HL-60 (cell line): ENCODE measurements at regions not wholly inside any gene's neighbourhood (a gene's known extent, or its start where the extent isn't known, plus 50 kb on each side); places are given as distances from the start of the nearest gene placed in this dataset.

Experiments used
- DNase-seq, 2 experiments: peaks; one replicate each; pipeline ENCODE4 v3.0.0-alpha.2; 2010 to 2020; ENCODE audit warnings: low read depth in 1 of 2, low spot score in 1 of 2
- H3K27ac ChIP-seq: fragments of 250-450 bp; sonication (Bioruptor Pico); replicated peaks from 2 replicates; pipeline ENCODE4 v1.5.1; 2020; ENCODE audit warnings: mild to moderate bottlenecking, moderate library complexity
- H3K27me3 ChIP-seq: fragments of 250-450 bp; sonication (Bioruptor Pico); 2 replicates; pipeline ENCODE4 v1.5.1; 2021; ENCODE audit warnings: mild to moderate bottlenecking, moderate library complexity; ENCODE audit not compliant: insufficient read depth, poor library complexity, severe bottlenecking
- H3K4me3 ChIP-seq: replicated peaks from 2 replicates; pipeline ENCODE4 v1.5.1; 2011; ENCODE audit warnings: mild to moderate bottlenecking, control low read depth, low read length; ENCODE audit not compliant: insufficient read depth
- GABPA ChIP-seq: IDR thresholded peaks from 2 replicates; pipeline ENCODE4 v1.6.1; 2012; ENCODE audit warnings: low read depth
- POLR2AphosphoS5 ChIP-seq: IDR thresholded peaks from 2 replicates; pipeline ENCODE4 v1.6.1; 2012; ENCODE audit warnings: low read depth
- SPI1 ChIP-seq: IDR thresholded peaks from 2 replicates; pipeline ENCODE4 v1.6.1; 2012; ENCODE audit warnings: low read depth, mild to moderate bottlenecking, borderline replicate concordance
- TF ChIP-seq, protein P1 (sequence below): IDR thresholded peaks from one replicate; pipeline ENCODE4 v1.5.1; 2011; ENCODE audit warnings: low read length, control low read depth, inconsistent platforms; ENCODE audit not compliant: insufficient read depth
- TF ChIP-seq, protein P2 (sequence below): IDR thresholded peaks from 2 replicates; pipeline ENCODE4 v1.6.1; 2012; ENCODE audit warnings: low read depth; ENCODE audit not compliant: insufficient replicate concordance

DNA sequence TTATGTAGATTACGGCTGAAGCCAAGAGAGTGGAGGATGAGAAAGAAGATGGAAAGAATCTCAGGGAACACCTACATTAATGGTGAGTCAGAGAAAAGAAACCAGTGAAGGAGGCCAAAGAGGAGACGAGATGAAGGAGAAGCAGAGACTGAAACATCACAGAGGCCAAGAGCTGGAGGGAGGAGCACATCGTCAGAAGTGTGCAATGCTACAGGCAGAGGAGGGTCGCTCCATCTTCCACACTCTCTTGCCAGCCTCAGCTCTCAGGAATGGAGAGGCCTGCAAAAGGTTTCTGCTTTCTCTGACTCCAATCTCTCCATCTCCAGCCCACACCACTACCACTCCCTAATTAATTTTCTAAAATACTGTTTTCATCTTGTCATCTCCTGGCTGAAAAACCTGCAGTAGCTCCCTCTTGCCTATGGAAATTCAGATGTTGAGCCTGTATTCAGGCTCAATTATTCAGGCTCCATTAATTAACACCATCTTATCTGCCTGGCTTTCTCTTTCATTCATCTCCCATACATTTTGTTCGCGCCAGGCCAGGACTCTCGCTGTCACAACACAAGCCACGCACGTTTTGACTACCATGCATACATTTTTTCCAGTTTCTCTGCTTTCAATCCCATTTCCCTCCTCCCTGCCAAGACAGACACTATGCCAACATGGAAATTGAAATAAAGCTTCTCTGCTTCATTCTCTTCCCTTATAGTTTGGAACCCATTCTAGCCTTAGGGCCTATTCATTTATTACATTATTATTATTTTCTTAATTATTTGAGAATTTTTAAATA lies 165.8 kb downstream of the INHBA start:
- TF ChIP-seq, protein P1, sequence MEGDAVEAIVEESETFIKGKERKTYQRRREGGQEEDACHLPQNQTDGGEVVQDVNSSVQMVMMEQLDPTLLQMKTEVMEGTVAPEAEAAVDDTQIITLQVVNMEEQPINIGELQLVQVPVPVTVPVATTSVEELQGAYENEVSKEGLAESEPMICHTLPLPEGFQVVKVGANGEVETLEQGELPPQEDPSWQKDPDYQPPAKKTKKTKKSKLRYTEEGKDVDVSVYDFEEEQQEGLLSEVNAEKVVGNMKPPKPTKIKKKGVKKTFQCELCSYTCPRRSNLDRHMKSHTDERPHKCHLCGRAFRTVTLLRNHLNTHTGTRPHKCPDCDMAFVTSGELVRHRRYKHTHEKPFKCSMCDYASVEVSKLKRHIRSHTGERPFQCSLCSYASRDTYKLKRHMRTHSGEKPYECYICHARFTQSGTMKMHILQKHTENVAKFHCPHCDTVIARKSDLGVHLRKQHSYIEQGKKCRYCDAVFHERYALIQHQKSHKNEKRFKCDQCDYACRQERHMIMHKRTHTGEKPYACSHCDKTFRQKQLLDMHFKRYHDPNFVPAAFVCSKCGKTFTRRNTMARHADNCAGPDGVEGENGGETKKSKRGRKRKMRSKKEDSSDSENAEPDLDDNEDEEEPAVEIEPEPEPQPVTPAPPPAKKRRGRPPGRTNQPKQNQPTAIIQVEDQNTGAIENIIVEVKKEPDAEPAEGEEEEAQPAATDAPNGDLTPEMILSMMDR, result no peak
- TF ChIP-seq GABPA (no peak), SPI1 (no peak), POLR2AphosphoS5 (no peak)
- TF ChIP-seq, protein P2, sequence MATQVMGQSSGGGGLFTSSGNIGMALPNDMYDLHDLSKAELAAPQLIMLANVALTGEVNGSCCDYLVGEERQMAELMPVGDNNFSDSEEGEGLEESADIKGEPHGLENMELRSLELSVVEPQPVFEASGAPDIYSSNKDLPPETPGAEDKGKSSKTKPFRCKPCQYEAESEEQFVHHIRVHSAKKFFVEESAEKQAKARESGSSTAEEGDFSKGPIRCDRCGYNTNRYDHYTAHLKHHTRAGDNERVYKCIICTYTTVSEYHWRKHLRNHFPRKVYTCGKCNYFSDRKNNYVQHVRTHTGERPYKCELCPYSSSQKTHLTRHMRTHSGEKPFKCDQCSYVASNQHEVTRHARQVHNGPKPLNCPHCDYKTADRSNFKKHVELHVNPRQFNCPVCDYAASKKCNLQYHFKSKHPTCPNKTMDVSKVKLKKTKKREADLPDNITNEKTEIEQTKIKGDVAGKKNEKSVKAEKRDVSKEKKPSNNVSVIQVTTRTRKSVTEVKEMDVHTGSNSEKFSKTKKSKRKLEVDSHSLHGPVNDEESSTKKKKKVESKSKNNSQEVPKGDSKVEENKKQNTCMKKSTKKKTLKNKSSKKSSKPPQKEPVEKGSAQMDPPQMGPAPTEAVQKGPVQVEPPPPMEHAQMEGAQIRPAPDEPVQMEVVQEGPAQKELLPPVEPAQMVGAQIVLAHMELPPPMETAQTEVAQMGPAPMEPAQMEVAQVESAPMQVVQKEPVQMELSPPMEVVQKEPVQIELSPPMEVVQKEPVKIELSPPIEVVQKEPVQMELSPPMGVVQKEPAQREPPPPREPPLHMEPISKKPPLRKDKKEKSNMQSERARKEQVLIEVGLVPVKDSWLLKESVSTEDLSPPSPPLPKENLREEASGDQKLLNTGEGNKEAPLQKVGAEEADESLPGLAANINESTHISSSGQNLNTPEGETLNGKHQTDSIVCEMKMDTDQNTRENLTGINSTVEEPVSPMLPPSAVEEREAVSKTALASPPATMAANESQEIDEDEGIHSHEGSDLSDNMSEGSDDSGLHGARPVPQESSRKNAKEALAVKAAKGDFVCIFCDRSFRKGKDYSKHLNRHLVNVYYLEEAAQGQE, result no peak
- Histone ChIP-seq H3K27me3 (no peaks in the 10 kb centered on the region), H3K4me3 (no peak overlapping the region), H3K27ac (no peak overlapping the region)
- DNase-seq, result no peak

DNA sequence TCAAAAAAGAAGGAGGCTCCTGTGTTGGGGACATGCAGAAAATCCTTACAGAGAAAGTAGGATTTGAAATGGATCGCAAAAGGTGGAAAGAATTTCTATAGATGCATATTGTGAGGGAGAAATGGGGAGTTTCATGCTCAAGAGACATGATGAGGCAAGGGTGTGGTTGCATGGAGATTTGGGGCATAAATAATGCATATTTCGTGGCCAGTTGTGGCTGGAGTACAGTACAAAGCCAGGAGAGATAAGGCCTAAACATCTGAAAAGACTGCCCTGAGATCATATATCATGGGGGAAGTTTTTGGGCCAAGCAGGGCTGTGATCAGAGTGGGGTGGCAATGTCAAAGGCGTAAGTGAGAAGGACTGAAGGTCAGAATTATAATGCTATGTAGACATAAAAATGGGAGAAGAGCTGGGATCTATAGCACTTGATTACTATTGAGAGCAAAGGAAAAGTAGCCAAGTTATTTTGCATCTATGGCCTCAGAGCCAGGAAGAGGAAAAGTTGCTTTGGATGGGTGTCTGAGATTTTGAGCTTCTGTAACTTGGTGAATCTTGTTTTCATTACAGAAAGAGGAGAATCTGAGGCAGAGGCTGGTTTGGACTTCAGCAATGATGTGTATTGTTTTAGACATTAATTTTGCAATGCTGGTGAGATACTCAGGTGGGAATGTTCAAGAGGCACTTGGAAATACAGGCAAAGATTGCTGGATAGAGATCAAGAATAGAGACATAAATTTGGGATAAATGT lies 166.6 kb downstream of the INHBA start:
- Histone ChIP-seq H3K4me3 (no peak overlapping the region), H3K27ac (no peak overlapping the region), H3K27me3 (no peaks in the 10 kb centered on the region)
- TF ChIP-seq GABPA, result no peak
- TF ChIP-seq, protein P2, result no peak
- TF ChIP-seq POLR2AphosphoS5, result no peak
- no peak for TF ChIP-seq SPI1
- TF ChIP-seq, protein P1, result no peak
- DNase-seq, result no peak

DNA sequence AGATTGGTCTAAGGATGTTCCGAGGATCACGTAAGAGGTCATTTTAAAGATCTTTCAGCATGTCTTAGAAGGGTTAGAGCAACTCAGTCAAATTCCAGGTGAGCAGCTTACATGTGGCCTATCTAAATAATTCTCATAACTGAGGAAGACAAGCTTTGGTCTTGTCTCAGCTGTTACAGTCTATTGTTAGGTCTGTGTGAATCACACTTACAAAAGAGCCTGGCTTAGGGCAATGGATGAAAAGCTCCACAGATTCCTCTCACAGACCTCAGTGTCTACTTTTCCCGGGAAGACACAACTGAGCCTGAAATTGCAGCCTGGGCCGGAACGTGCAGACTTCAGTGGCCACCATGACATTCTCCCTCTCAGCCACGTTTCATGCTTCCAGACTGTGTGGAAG lies 173.1 kb downstream of the INHBA start:
- TF ChIP-seq, protein P1, result no peak
- no peak for TF ChIP-seq POLR2AphosphoS5
- TF ChIP-seq, protein P2, result no peak
- no peak for TF ChIP-seq GABPA
- TF ChIP-seq SPI1, result no peak
- Histone ChIP-seq H3K4me3 (no peak overlapping the region), H3K27ac (no peak overlapping the region), H3K27me3 (no peaks in the 10 kb centered on the region)
- no peak for DNase-seq
